Neural crest cell (in vitro differentiated cells): ENCODE measurements at regions not wholly inside any gene's neighbourhood (a gene's known extent, or its start where the extent isn't known, plus 50 kb on each side); places are given as distances from the start of the nearest gene placed in this dataset.
"Not testable (repeated sequence)": the region's sequence is repeated elsewhere in the genome, so short reads cannot be mapped to it uniquely, and the experiment has no call there.

ENCODE experiments used
- DNase-seq: peaks from one replicate; pipeline ENCODE4 v3.0.0; 2021; ENCODE audit warnings: low read depth, mixed read lengths, low spot score
- H3K27ac Mint-ChIP-seq: one replicate; pipeline ENCODE4 v1.8.0; 2021; ENCODE audit warnings: mild to moderate bottlenecking, mixed read lengths; ENCODE audit not compliant: unreplicated experiment
- H3K27me3 Mint-ChIP-seq: 2 replicates; pipeline ENCODE4 v1.8.0; 2021; ENCODE audit warnings: low read depth, mild to moderate bottlenecking, mixed read lengths
- H3K36me3 Mint-ChIP-seq: 2 replicates; pipeline ENCODE4 v1.8.0; 2021; ENCODE audit warnings: low read depth, mild to moderate bottlenecking, mixed read lengths
- H3K4me1 Mint-ChIP-seq: 2 replicates; pipeline ENCODE4 v1.8.0; 2021; ENCODE audit warnings: mixed read lengths
- H3K4me3 Mint-ChIP-seq: one replicate; pipeline ENCODE4 v1.8.0; 2021; ENCODE audit warnings: mild to moderate bottlenecking, mixed read lengths
- H3K9me3 Mint-ChIP-seq: 2 replicates; pipeline ENCODE4 v1.8.0; 2021; ENCODE audit warnings: mixed read lengths
- TF ChIP-seq, protein P1 (sequence below): fragments of 200-600 bp; sonication (generic); conservative IDR thresholded peaks from 2 replicates; pipeline ENCODE4 v1.5.0; 2021; ENCODE audit warnings: antibody characterized with exemption, mild to moderate bottlenecking

DNA sequence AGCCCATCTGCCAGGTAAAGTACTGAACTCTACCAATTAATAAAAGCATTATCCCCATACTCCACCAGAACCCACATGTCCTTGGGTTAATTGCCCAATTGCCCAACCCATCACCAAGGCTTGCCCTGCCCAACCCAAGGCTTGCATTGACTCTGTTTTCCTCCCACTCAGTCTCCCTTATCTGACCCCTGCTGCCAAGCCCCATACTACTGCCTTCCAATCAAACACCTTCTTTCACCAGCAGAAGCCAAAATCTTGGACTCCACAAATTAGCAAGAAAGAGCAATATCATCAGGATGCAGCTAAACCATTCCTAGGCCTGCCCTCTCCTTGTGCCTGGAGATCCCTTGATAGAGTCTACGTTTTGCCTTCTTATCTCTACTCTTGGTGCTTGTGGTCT lies 602.9 kb downstream of the NTRK3 start:
- no peaks in the 10 kb centered on the region for H3K9me3 Mint-ChIP-seq
- H3K27ac Mint-ChIP-seq, result no peak overlapping the region
- no peaks in the 10 kb centered on the region for H3K4me1 Mint-ChIP-seq
- H3K27me3 Mint-ChIP-seq, result peaks cover 3% of the 10 kb centered on the region
- H3K36me3 Mint-ChIP-seq, result no peaks in the 10 kb centered on the region
- TF ChIP-seq, protein P1, sequence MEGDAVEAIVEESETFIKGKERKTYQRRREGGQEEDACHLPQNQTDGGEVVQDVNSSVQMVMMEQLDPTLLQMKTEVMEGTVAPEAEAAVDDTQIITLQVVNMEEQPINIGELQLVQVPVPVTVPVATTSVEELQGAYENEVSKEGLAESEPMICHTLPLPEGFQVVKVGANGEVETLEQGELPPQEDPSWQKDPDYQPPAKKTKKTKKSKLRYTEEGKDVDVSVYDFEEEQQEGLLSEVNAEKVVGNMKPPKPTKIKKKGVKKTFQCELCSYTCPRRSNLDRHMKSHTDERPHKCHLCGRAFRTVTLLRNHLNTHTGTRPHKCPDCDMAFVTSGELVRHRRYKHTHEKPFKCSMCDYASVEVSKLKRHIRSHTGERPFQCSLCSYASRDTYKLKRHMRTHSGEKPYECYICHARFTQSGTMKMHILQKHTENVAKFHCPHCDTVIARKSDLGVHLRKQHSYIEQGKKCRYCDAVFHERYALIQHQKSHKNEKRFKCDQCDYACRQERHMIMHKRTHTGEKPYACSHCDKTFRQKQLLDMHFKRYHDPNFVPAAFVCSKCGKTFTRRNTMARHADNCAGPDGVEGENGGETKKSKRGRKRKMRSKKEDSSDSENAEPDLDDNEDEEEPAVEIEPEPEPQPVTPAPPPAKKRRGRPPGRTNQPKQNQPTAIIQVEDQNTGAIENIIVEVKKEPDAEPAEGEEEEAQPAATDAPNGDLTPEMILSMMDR, result no peak
- no peak for DNase-seq
- no peak overlapping the region for H3K4me3 Mint-ChIP-seq

DNA sequence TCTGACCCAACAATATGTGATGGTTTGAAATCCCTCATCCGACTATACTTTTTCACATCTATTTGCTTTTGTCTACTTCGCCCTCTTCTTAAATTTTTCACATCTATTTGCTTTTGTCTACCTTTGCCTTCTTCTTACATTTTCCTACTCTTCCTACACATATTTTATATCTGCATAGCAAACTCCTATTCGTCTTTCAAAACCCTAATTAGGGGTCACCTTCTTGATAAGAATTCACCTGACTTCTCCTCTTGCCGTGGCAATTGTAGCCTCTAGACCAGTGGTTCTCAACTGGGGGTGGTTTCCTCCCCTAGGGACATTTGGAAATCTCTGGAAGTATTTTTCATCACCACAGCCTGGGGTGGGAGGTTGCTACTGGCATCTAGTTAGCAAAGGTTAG lies 607.4 kb downstream of the NTRK3 start:
- no peak overlapping the region for H3K4me3 Mint-ChIP-seq

DNA sequence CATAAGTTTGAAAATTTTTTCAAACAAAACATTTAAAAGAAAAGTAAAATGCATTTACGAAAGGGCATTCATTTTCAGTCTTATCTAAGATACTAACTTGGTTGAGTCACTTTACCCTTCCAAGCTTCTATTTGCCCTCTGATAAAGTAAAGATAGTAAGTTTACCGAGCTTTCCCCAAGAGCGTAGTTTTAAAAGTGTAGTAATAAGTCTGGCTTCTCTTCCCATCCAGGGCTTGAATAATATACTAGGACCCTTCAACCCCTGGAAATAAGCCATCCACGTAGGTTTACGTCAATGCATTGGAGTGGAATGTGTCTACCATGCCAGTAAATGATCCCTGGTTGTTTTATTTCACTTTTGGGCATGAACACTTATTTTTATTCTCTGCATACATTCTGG lies 608.3 kb downstream of the NTRK3 start:
- Mint-ChIP-seq H3K9me3 (no peaks in the 10 kb centered on the region), H3K27me3 (peaks cover 3% of the 10 kb centered on the region), H3K36me3 (no peaks in the 10 kb centered on the region), H3K4me3 (no peak overlapping the region), H3K4me1 (no peaks in the 10 kb centered on the region), H3K27ac (no peak overlapping the region)
- TF ChIP-seq, protein P1, result no peak
- DNase-seq, result no peak

More for the DNA sequence above, 607.4 kb downstream of the NTRK3 start:
- H3K27ac Mint-ChIP-seq, result no peak overlapping the region
- DNase-seq, result no peak
- H3K9me3 Mint-ChIP-seq, result no peaks in the 10 kb centered on the region
- H3K27me3 Mint-ChIP-seq, result peaks cover 3% of the 10 kb centered on the region
- H3K4me1 Mint-ChIP-seq, result no peaks in the 10 kb centered on the region
- H3K36me3 Mint-ChIP-seq, result no peaks in the 10 kb centered on the region
- TF ChIP-seq, protein P1, result no peak

DNA sequence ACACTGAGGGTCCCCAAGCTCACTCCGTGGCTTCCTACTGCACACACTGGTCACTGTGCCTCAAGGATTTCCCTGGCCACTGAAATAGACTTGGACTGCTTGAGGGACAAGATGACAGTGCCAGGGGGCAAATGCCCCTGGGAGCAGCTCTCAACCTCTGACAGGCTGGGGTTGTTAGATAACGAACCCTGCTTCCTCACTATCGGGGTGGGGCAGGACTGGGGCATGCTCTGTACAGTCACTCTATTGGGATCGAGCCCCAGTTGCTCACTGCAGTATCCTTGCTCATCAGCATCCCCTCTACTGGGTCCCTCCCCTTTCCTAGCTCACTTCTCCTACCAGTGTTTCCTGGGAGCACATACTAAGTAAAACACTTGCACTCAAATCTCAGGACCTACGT lies 610.8 kb downstream of the NTRK3 start:
- Mint-ChIP-seq H3K27me3 (peaks cover 3% of the 10 kb centered on the region), H3K27ac (no peak overlapping the region), H3K9me3 (no peaks in the 10 kb centered on the region), H3K4me3 (no peak overlapping the region), H3K36me3 (no peaks in the 10 kb centered on the region), H3K4me1 (no peaks in the 10 kb centered on the region)
- TF ChIP-seq, protein P1, result no peak
- DNase-seq, result no peak

DNA sequence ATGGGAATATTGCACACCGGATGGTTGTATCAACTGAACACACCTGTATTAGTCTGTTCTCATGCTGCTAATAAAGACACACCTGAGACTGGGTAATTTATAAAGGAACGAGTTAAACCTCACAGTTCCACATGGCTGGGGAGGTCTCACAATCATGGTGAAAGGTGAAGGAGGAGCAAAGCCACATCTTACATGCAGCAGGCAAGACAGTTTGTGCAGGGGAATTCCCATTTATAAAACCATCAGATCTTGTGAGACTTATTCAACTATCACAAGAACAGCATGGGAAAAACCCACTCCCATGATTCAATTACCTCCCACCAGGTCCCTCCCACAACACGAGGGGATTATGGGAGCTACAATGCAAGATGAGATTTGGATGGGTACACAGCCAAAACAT lies 613.5 kb downstream of the NTRK3 start:
- not testable (repeated sequence) for DNase-seq, H3K4me1 Mint-ChIP-seq, H3K27me3 Mint-ChIP-seq, H3K27ac Mint-ChIP-seq, H3K9me3 Mint-ChIP-seq, H3K36me3 Mint-ChIP-seq, H3K4me3 Mint-ChIP-seq

DNA sequence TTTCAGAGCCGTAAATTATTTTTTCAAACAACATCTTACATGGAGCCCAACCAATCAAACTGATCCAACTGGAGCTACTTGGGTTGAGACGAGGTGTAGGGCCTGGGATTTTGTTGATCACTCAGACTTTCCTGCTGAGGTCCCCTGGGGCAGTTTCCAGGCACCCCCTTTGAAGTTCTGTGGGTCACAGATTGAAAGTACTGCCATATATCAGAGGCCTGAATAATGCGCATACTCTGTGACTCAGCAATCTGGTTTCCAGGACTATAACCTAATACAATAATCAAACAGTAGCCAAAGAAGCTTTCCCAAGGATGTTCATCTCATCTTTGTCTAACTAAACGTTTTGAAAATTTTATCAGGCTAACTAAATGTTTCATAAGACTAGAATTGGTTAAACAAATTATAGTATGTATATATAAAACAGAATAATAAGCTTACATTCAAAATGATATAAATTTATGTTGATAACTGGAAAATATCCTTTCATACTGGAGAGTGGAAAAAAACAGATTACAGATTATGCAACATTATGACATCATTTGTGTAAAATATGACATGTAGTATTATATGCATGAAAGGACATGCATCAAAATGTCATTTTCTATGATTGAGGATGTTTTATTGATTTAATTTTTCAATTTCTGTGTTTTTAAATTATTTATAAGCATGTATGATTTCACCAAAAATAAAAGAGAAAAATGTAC lies 617.1 kb downstream of the NTRK3 start:
- TF ChIP-seq, protein P1, result no peak
- DNase-seq, result no peak

More for the DNA sequence above, 617.1 kb downstream of the NTRK3 start:
- Mint-ChIP-seq H3K27ac (no peak overlapping the region), H3K4me3 (no peak overlapping the region), H3K36me3 (no peaks in the 10 kb centered on the region), H3K9me3 (no peaks in the 10 kb centered on the region), H3K27me3 (peaks cover 7% of the 10 kb centered on the region), H3K4me1 (no peaks in the 10 kb centered on the region)
